ENCODE measurements at regions not wholly inside any gene's neighbourhood (a gene's known extent, or its start where the extent isn't known, plus 50 kb on each side); places are given as distances from the start of the nearest gene placed in this dataset.

GRCh38 chr16:73563709-73564108 lies 515.8 kb upstream of the ZFHX3 start:
- DNase-seq: no peak

- no peak for DNase-seq
Measured at GRCh38 chr16:73560497-73560896, 512.6 kb upstream of the ZFHX3 start.

- DNase-seq: no peak
Measured at GRCh38 chr16:73558219-73558618, 510.3 kb upstream of the ZFHX3 start.

- no peak for DNase-seq
Measured at GRCh38 chr16:73553941-73554660, 506.2 kb upstream of the ZFHX3 start.

GRCh38 chr16:73549984-73550631 lies 502.2 kb upstream of the ZFHX3 start:
- DNase-seq: no peak

- DNase-seq: no peak
Measured at GRCh38 chr16:73547552-73548403, 499.9 kb upstream of the ZFHX3 start.

- no peak for DNase-seq
Measured at GRCh38 chr16:73546341-73546845, 498.5 kb upstream of the ZFHX3 start.

- DNase-seq: no peak
Measured at GRCh38 chr16:73545755-73546154, 497.8 kb upstream of the ZFHX3 start.

GRCh38 chr16:73545290-73545689 lies 497.4 kb upstream of the ZFHX3 start:
- no peak for DNase-seq

- no peak for DNase-seq
Measured at GRCh38 chr16:73544826-73545225, 496.9 kb upstream of the ZFHX3 start.

- DNase-seq: no peak
Measured at GRCh38 chr16:73543970-73544599, 496.2 kb upstream of the ZFHX3 start.

GRCh38 chr16:73543331-73543969 lies 495.5 kb upstream of the ZFHX3 start:
- DNase-seq: no peak

- no peak for DNase-seq
Measured at GRCh38 chr16:73542885-73543284, 495.0 kb upstream of the ZFHX3 start.

- no peak for DNase-seq
Measured at GRCh38 chr16:73537921-73538320, 490.0 kb upstream of the ZFHX3 start.

GRCh38 chr16:73536931-73537330 lies 489.0 kb upstream of the ZFHX3 start:
- DNase-seq: no peak

GRCh38 chr16:73531021-73531420 lies 483.1 kb upstream of the ZFHX3 start:
- no peak for DNase-seq

- DNase-seq: no peak
Measured at GRCh38 chr16:73530529-73530928, 482.6 kb upstream of the ZFHX3 start.

- DNase-seq: no peak
Measured at GRCh38 chr16:73529303-73530012, 481.5 kb upstream of the ZFHX3 start.

GRCh38 chr16:73527187-73527586 lies 479.3 kb upstream of the ZFHX3 start:
- DNase-seq: no peak

- DNase-seq: no peak
Measured at GRCh38 chr16:73526011-73526804, 478.3 kb upstream of the ZFHX3 start.

- DNase-seq: no peak
Measured at GRCh38 chr16:73523209-73523608, 475.3 kb upstream of the ZFHX3 start.

All from inflammatory macrophage (primary cell).